OCI-LY7 (cell line): ENCODE measurements at regions not wholly inside any gene's neighbourhood (a gene's known extent, or its start where the extent isn't known, plus 50 kb on each side); places are given as distances from the start of the nearest gene placed in this dataset.

ENCODE experiments used
- BruUV-seq: library from RNA; stranded (reverse); fragments of 400-500 nt; replicated peaks from 2 replicates; lab custom pipeline; 2021; lab: Mats Ljungman, UMichigan
- CTCF ChIA-PET: fragments of 300-600 bp; sonication (Branson Sonifier 250); formaldehyde crosslinking; loops from one replicate; lab custom pipeline; 2022; ENCODE audit warnings: antibody characterized with exemption; ENCODE audit not compliant: unreplicated experiment; lab: Charles Lee
- POLR2A ChIA-PET: fragments of 300-600 bp; sonication (Branson Sonifier 250); formaldehyde crosslinking; loops from one replicate; lab custom pipeline; 2022; ENCODE audit warnings: antibody characterized with exemption; lab: Charles Lee
- DNase-seq: peaks from one replicate; pipeline ENCODE4 v3.0.0-alpha.2; 2015; ENCODE audit warnings: low spot score
- H2AFZ ChIP-seq: fragments of 200-600 bp; sonication (generic), shearing (Covaris generic); 2 replicates; pipeline ENCODE4 v1.6.1; 2014; ENCODE audit warnings: mild to moderate bottlenecking, antibody characterized with exemption, low read length, moderate library complexity
- H3K27ac ChIP-seq: fragments of 200-600 bp; sonication (generic); 2 replicates; pipeline ENCODE4 v1.5.1; 2014; ENCODE audit warnings: mixed run types, low read depth, mild to moderate bottlenecking, moderate library complexity, low read length, inconsistent platforms; ENCODE audit not compliant: poor library complexity, severe bottlenecking
- H3K36me3 ChIP-seq: fragments of 200-600 bp; sonication (generic); 2 replicates; pipeline ENCODE4 v1.6.1; 2014; ENCODE audit warnings: mild to moderate bottlenecking, antibody characterized with exemption, low read length, moderate library complexity, mixed read lengths; ENCODE audit not compliant: insufficient read depth
- H3K4me1 ChIP-seq: fragments of 200-600 bp; sonication (generic); 2 replicates; pipeline ENCODE4 v1.5.1; 2014; ENCODE audit warnings: mild to moderate bottlenecking, low read length; ENCODE audit not compliant: insufficient read depth, poor library complexity, severe bottlenecking
- H3K4me2 ChIP-seq: fragments of 200-600 bp; sonication (generic); 2 replicates; pipeline ENCODE4 v1.6.1; 2014; ENCODE audit warnings: mild to moderate bottlenecking, low read length
- H3K4me3 ChIP-seq: fragments of 200-600 bp; sonication (generic); 2 replicates; pipeline ENCODE4 v1.5.1; 2014; ENCODE audit warnings: mild to moderate bottlenecking, low read depth, low read length; ENCODE audit not compliant: poor library complexity, severe bottlenecking
- H3K79me2 ChIP-seq: fragments of 200-600 bp; sonication (generic); 2 replicates; pipeline ENCODE4 v1.6.1; 2016; ENCODE audit warnings: low read depth, mild to moderate bottlenecking, low read length, moderate library complexity, mixed read lengths; ENCODE audit not compliant: insufficient read depth
- H3K9me2 ChIP-seq: fragments of 200-600 bp; sonication (generic); 2 replicates; pipeline ENCODE4 v1.6.1; 2016; ENCODE audit warnings: mild to moderate bottlenecking, low read length, mixed read lengths; ENCODE audit not compliant: insufficient read depth
- H3K9me3 ChIP-seq: fragments of 200-600 bp; sonication (generic); 2 replicates; pipeline ENCODE4 v1.6.1; 2014; ENCODE audit warnings: mild to moderate bottlenecking, mixed run types, low read length, mixed read lengths
- H4K20me1 ChIP-seq: fragments of 200-600 bp; sonication (generic); 2 replicates; pipeline ENCODE4 v1.6.1; 2014; ENCODE audit warnings: mild to moderate bottlenecking, antibody characterized with exemption, low read length, moderate library complexity, mixed read lengths; ENCODE audit not compliant: insufficient read depth
- EZH2phosphoT487 ChIP-seq: fragments of 200-600 bp; sonication (generic); IDR thresholded peaks from 2 replicates; pipeline ENCODE4 v1.6.1; 2018; ENCODE audit warnings: low read depth, borderline replicate concordance, mild to moderate bottlenecking, mixed run types, antibody characterized with exemption, low read length, moderate library complexity, mixed read lengths
- intact Hi-C: fragments of 100-400 bp; cut with micrococcal nuclease; formaldehyde crosslinking; loops from one replicate; pipeline ENCODE4 v1.10.0; 2022; ENCODE audit not compliant: unreplicated experiment
- TF ChIP-seq, protein P1 (sequence below): fragments of 200-600 bp; sonication (generic); conservative IDR thresholded peaks from 2 replicates; pipeline ENCODE4 v1.5.1; 2014; ENCODE audit warnings: mild to moderate bottlenecking, antibody characterized with exemption, low read length, moderate library complexity, mixed read lengths

- no peak for TF ChIP-seq EZH2phosphoT487
- TF ChIP-seq, protein P1, sequence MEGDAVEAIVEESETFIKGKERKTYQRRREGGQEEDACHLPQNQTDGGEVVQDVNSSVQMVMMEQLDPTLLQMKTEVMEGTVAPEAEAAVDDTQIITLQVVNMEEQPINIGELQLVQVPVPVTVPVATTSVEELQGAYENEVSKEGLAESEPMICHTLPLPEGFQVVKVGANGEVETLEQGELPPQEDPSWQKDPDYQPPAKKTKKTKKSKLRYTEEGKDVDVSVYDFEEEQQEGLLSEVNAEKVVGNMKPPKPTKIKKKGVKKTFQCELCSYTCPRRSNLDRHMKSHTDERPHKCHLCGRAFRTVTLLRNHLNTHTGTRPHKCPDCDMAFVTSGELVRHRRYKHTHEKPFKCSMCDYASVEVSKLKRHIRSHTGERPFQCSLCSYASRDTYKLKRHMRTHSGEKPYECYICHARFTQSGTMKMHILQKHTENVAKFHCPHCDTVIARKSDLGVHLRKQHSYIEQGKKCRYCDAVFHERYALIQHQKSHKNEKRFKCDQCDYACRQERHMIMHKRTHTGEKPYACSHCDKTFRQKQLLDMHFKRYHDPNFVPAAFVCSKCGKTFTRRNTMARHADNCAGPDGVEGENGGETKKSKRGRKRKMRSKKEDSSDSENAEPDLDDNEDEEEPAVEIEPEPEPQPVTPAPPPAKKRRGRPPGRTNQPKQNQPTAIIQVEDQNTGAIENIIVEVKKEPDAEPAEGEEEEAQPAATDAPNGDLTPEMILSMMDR: no peak
- H3K27ac ChIP-seq: no peak overlapping the region
- intact Hi-C loops: no loop called here
These were observed 779.9 kb upstream of the MAP3K7 start for GRCh38 chr6:91366781-91367180.

DNA sequence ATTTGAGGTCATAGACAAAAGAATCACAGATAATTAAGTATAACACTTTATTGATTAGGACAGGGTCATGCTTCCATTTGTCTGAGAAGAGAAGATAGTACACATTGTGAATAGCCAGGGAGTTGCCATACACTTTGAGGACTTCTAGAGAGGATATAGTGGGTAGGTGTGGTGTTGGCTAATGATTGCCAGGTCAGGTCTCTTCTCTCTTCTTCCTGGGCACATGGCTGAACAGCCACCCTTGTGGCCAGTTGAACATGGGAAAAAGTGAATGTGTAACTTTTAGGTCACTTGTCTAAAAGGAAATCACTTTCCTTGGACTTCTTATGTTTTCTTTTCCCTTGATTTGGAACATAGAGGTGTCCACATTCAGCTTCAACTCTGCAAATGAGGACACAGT, 772.1 kb upstream of the MAP3K7 start:
- intact Hi-C loops: no loop called here
- CTCF ChIA-PET: no interaction called here
- Histone ChIP-seq H3K4me3 (no peak overlapping the region), H3K36me3 (no peaks in the 10 kb centered on the region), H3K9me3 (no peaks in the 10 kb centered on the region), H3K79me2 (no peaks in the 10 kb centered on the region), H2AFZ (no peak overlapping the region), H3K4me1 (no peaks in the 10 kb centered on the region), H3K9me2 (no peaks in the 10 kb centered on the region), H3K27ac (no peak overlapping the region), H4K20me1 (no peaks in the 10 kb centered on the region), H3K4me2 (no peak overlapping the region)
- no peak for DNase-seq
- POLR2A ChIA-PET: no interaction called here
- TF ChIP-seq, protein P1: no peak
- no peak for TF ChIP-seq EZH2phosphoT487
- no TSS peak for BruUV-seq

More at GRCh38 chr6:91366781-91367180, 779.9 kb upstream of the MAP3K7 start:
- BruUV-seq: no TSS peak
- Histone ChIP-seq H3K9me2 (no peaks in the 10 kb centered on the region), H3K4me3 (no peak overlapping the region), H3K9me3 (no peaks in the 10 kb centered on the region), H2AFZ (no peak overlapping the region), H3K79me2 (no peaks in the 10 kb centered on the region), H3K36me3 (no peaks in the 10 kb centered on the region), H4K20me1 (no peaks in the 10 kb centered on the region), H3K4me1 (no peaks in the 10 kb centered on the region), H3K4me2 (no peak overlapping the region)
- POLR2A ChIA-PET: no interaction called here
- CTCF ChIA-PET: no interaction called here
- DNase-seq: no peak

DNA sequence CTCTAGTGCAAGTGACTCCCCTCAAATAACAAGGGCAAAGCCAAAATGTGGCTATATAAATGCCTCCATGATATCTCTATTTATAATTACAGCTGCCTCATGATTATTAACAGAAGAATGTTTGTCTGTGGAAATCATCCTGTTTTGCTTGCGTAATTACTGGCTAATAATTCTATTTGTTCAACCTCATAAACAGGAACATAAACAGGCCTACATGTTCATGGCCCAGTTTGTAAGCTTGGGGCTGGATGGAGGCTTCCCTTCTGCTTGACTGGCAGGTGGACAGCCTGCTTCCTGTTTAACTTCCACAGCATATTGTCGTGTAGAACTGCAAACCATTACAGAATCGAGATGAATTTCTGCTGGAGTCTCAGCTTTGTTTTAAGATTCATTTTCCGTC, 766.0 kb upstream of the MAP3K7 start:
- DNase-seq: no peak
- Histone ChIP-seq H2AFZ (no peak overlapping the region), H3K9me3 (no peaks in the 10 kb centered on the region), H3K4me3 (no peak overlapping the region), H3K36me3 (no peaks in the 10 kb centered on the region), H4K20me1 (no peaks in the 10 kb centered on the region), H3K9me2 (no peaks in the 10 kb centered on the region), H3K4me1 (no peaks in the 10 kb centered on the region), H3K79me2 (no peaks in the 10 kb centered on the region), H3K27ac (no peak overlapping the region), H3K4me2 (no peak overlapping the region)
- intact Hi-C loops: no loop called here
- BruUV-seq: no TSS peak
- TF ChIP-seq, protein P1: no peak
- TF ChIP-seq EZH2phosphoT487: no peak
- CTCF ChIA-PET: no interaction called here
- POLR2A ChIA-PET: interaction anchor here (1.0 kb wide), 1 partner anchor 105 kb away, joined by 3 read pairs; no protein-coding TSS in a partner anchor
